ENCODE measurements at regions not wholly inside any gene's neighbourhood (a gene's known extent, or its start where the extent isn't known, plus 50 kb on each side); places are given as distances from the start of the nearest gene placed in this dataset.

DNA sequence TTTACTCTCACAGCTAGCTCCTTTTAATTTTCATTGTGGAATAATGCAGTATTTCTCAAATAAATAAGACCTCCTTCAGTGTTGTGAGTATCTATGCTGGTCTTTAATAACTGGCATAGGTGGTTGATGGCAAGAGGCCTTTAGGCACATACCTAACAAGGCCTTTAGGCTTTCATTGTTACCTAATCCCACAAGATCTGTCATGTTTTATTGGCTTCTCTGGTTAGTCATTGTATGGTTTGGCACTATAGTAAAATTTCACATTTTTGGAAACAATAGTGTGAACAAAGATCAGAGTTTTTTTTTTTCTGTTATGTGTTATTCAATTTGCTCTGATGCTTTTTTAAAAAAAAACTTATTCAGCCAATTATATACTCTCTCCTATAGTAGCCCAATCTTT, 89.8 kb upstream of the NEUROD1 start:
- CTCF ChIA-PET = no interaction called here
- Mint-ChIP-seq H3K36me3 (ENCODE audit: low read depth) (no peaks in the 10 kb centered on the region), H3K27ac (no peak overlapping the region), H3K4me3 (no peak overlapping the region), H3K4me1 (ENCODE audit: low read depth) (no peaks in the 10 kb centered on the region), H3K27me3 (no peaks in the 10 kb centered on the region), H3K9me3 (no peaks in the 10 kb centered on the region)
- H3K36me3 ChIP-seq (ENCODE audit: insufficient read depth, low read length) = no peaks in the 10 kb centered on the region
- no peak overlapping the region for H3K27ac ChIP-seq (ENCODE audit: low read depth in 1 of 2, low read length in 2 of 2)
- POLR2A ChIA-PET = interaction anchor here (0.6 kb wide), 1 partner anchor 912 kb away, joined by 3 read pairs; no protein-coding TSS in a partner anchor
- no peaks in the 10 kb centered on the region for H3K4me1 ChIP-seq (ENCODE audit: insufficient read depth, low read length)
- ATAC-seq (ENCODE audit: poor library complexity) (no peak), DNase-seq (no peak)
- no peaks in the 10 kb centered on the region for H3K27me3 ChIP-seq (ENCODE audit: control insufficient read depth in 1 of 2, insufficient read depth in 2 of 2, low read length in 2 of 2)
- no peak overlapping the region for H3K4me3 ChIP-seq (ENCODE audit: low read length)
- no peaks in the 10 kb centered on the region for H3K9me3 ChIP-seq (ENCODE audit: control insufficient read depth in 1 of 2, insufficient read depth in 1 of 2, low read length in 2 of 2)
- intact Hi-C loops (cut with DNase I, micrococcal nuclease) = no loop called here
- TF ChIP-seq, protein P1, sequence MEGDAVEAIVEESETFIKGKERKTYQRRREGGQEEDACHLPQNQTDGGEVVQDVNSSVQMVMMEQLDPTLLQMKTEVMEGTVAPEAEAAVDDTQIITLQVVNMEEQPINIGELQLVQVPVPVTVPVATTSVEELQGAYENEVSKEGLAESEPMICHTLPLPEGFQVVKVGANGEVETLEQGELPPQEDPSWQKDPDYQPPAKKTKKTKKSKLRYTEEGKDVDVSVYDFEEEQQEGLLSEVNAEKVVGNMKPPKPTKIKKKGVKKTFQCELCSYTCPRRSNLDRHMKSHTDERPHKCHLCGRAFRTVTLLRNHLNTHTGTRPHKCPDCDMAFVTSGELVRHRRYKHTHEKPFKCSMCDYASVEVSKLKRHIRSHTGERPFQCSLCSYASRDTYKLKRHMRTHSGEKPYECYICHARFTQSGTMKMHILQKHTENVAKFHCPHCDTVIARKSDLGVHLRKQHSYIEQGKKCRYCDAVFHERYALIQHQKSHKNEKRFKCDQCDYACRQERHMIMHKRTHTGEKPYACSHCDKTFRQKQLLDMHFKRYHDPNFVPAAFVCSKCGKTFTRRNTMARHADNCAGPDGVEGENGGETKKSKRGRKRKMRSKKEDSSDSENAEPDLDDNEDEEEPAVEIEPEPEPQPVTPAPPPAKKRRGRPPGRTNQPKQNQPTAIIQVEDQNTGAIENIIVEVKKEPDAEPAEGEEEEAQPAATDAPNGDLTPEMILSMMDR (IDR thresholded peaks at IDR 0.05) = no peak

DNA sequence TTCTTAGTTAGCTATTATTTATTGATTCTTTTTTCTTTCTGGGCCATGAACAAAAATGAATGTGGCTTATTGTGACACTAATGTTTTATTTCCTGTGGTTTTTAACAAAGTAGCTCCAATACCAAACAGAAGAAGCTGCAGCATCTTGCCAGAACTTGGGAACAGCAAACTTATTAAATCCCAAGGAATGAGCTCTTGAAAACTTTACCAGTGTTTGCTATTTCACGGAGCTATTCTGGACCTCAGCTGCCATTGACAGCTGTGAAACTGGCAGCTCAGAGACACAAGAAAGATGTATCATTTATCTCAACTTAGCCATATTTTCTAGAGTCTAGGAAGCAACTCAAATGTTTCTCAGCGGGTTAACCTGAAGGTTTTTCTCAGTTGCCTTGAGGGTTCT, 91.0 kb upstream of the NEUROD1 start:
- no peak for ATAC-seq (ENCODE audit: poor library complexity)
- intact Hi-C loops (cut with DNase I, micrococcal nuclease) = no loop called here

GRCh38 chr2:181772334-181772733, 92.0 kb upstream of the NEUROD1 start:
- H3K9me3 ChIP-seq (ENCODE audit: control insufficient read depth in 1 of 2, insufficient read depth in 1 of 2, low read length in 2 of 2) = no peaks in the 10 kb centered on the region
- no peak for DNase-seq
- no peaks in the 10 kb centered on the region for H3K9me3 Mint-ChIP-seq
- H3K27ac ChIP-seq (ENCODE audit: low read depth in 1 of 2, low read length in 2 of 2) = no peak overlapping the region
- POLR2A ChIA-PET = no interaction called here
- no peak for ATAC-seq (ENCODE audit: poor library complexity)
- H3K4me1 Mint-ChIP-seq (ENCODE audit: low read depth) = no peaks in the 10 kb centered on the region
- no peaks in the 10 kb centered on the region for H3K27me3 Mint-ChIP-seq
- TF ChIP-seq, protein P1 (IDR thresholded peaks at IDR 0.05) = no peak
- H3K36me3 ChIP-seq (ENCODE audit: insufficient read depth, low read length) = no peaks in the 10 kb centered on the region
- CTCF ChIA-PET = no interaction called here
- intact Hi-C loops (cut with DNase I, micrococcal nuclease) = no loop called here
- no peak overlapping the region for H3K4me3 ChIP-seq (ENCODE audit: low read length)
- H3K27me3 ChIP-seq (ENCODE audit: control insufficient read depth in 1 of 2, insufficient read depth in 2 of 2, low read length in 2 of 2) = no peaks in the 10 kb centered on the region
- H3K4me1 ChIP-seq (ENCODE audit: insufficient read depth, low read length) = no peaks in the 10 kb centered on the region
- no peaks in the 10 kb centered on the region for H3K36me3 Mint-ChIP-seq (ENCODE audit: low read depth)
- H3K27ac Mint-ChIP-seq = no peak overlapping the region
- H3K4me3 Mint-ChIP-seq = no peak overlapping the region

More for the DNA sequence above, 91.0 kb upstream of the NEUROD1 start:
- CTCF ChIA-PET = no interaction called here
- no peaks in the 10 kb centered on the region for H3K27me3 ChIP-seq (ENCODE audit: control insufficient read depth in 1 of 2, insufficient read depth in 2 of 2, low read length in 2 of 2)
- no peaks in the 10 kb centered on the region for H3K27me3 Mint-ChIP-seq
- no peaks in the 10 kb centered on the region for H3K4me1 ChIP-seq (ENCODE audit: insufficient read depth, low read length)
- DNase-seq = no peak
- H3K4me1 Mint-ChIP-seq (ENCODE audit: low read depth) = no peaks in the 10 kb centered on the region
- no peaks in the 10 kb centered on the region for H3K9me3 Mint-ChIP-seq
- no peaks in the 10 kb centered on the region for H3K36me3 Mint-ChIP-seq (ENCODE audit: low read depth)
- POLR2A ChIA-PET = no interaction called here
- no peak overlapping the region for H3K27ac ChIP-seq (ENCODE audit: low read depth in 1 of 2, low read length in 2 of 2)
- no peak overlapping the region for H3K4me3 ChIP-seq (ENCODE audit: low read length)
- H3K4me3 Mint-ChIP-seq = no peak overlapping the region
- TF ChIP-seq, protein P1 (IDR thresholded peaks at IDR 0.05) = no peak
- no peaks in the 10 kb centered on the region for H3K36me3 ChIP-seq (ENCODE audit: insufficient read depth, low read length)
- H3K9me3 ChIP-seq (ENCODE audit: control insufficient read depth in 1 of 2, insufficient read depth in 1 of 2, low read length in 2 of 2) = no peaks in the 10 kb centered on the region
- H3K27ac Mint-ChIP-seq = no peak overlapping the region

Data from CD4-positive, alpha-beta T cell (primary cell).